ENCODE measurements at regions not wholly inside any gene's neighbourhood (a gene's known extent, or its start where the extent isn't known, plus 50 kb on each side); places are given as distances from the start of the nearest gene placed in this dataset.

DNA sequence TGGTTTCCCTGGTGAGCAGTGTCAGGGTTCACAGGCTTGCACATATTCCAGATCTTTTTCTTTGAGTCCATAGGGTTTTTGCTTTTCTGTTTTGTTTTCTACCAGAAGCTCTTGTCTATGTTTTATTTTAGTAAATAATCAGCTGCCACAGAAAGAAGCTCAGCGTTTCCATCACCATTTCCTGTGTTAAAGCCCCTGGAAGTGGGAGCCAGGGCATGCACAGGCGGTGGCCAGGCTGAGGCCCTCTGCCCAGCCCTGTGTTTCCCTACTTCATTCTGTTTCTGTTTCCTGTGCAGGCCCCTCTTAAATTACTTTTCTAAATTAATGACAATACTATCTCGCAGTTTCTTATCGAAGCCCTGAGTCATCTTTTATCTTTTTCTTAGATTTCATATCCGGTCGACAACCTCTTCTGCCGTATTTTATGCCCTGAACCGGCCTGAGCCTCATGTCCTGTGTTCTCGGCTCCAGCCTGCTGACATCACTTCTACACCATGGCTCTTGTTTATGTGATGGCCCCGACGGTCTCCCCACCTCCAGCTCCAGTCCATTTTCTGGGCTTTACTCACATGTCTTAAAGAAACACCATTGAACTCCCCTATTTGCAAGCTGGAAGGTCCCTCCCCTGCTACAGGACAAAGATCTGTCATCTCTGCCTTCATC is 442.2 kb downstream of the TCERG1L start:
- H3K4me3 ChIP-seq (ENCODE audit: low read depth, low read length), result no peak overlapping the region
- TF ChIP-seq, protein P1, sequence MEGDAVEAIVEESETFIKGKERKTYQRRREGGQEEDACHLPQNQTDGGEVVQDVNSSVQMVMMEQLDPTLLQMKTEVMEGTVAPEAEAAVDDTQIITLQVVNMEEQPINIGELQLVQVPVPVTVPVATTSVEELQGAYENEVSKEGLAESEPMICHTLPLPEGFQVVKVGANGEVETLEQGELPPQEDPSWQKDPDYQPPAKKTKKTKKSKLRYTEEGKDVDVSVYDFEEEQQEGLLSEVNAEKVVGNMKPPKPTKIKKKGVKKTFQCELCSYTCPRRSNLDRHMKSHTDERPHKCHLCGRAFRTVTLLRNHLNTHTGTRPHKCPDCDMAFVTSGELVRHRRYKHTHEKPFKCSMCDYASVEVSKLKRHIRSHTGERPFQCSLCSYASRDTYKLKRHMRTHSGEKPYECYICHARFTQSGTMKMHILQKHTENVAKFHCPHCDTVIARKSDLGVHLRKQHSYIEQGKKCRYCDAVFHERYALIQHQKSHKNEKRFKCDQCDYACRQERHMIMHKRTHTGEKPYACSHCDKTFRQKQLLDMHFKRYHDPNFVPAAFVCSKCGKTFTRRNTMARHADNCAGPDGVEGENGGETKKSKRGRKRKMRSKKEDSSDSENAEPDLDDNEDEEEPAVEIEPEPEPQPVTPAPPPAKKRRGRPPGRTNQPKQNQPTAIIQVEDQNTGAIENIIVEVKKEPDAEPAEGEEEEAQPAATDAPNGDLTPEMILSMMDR (IDR thresholded peaks at IDR 0.05; ENCODE audit: insufficient read depth, low read depth, low read length), result no peak
- CTCF ChIA-PET, result no interaction called here
- DNase-seq (ENCODE audit: low read depth), result no peak
- POLR2A ChIA-PET, result no interaction called here
- H3K36me3 ChIP-seq (ENCODE audit: control insufficient read depth, insufficient read depth, low read length), result no peaks in the 10 kb centered on the region
- H3K27me3 ChIP-seq (ENCODE audit: control insufficient read depth, insufficient read depth, low read length), result no peaks in the 10 kb centered on the region

DNA sequence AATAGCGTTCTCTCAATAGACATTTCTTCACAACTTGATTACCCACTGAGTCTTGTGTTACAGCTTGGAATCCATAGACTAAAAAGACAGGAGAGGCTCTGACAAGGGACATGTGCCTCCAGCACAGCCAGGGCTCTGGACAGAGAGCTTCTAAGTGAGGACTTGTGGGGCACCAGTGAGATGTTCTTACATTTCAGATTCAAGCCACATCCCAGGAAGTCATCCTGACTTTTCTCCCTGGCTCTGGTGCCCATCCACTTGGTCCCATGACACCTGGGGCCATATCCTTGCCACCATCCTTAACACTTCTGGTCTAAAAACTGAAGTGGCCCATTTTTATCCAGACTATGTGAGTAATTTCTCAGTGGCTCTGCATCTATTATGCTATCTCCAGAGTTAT is 440.1 kb downstream of the TCERG1L start:
- POLR2A ChIA-PET, result no interaction called here
- CTCF ChIA-PET, result no interaction called here
- no peak overlapping the region for H3K4me3 ChIP-seq (ENCODE audit: low read depth, low read length)

DNA sequence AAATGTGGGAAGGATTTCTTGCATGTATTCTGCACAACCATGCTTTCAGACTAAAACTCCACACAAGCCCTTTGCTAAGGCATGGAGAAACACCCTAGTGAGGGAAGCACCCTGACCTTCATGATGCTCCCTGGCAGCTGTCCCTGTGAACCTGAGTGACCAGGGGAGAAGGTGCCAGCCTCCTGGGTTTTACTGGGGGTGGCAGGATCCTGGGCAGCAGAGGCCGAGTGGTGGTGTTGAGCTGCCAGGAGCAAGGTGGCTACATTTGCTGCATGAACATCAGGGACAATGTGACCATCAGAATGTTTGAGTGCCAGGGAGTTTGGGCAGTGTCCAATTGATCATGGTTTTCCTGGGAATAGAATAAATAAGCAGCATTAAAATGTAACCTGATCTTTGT is 437.9 kb downstream of the TCERG1L start:
- Histone ChIP-seq H3K4me3 (ENCODE audit: low read depth, low read length) (no peak overlapping the region), H3K36me3 (ENCODE audit: control insufficient read depth, insufficient read depth, low read length) (no peaks in the 10 kb centered on the region), H3K27me3 (ENCODE audit: control insufficient read depth, insufficient read depth, low read length) (no peaks in the 10 kb centered on the region)
- ChIA-PET POLR2A (no interaction called here), CTCF (no interaction called here)
- DNase-seq (ENCODE audit: low read depth), result no peak
- TF ChIP-seq, protein P1 (IDR thresholded peaks at IDR 0.05; ENCODE audit: insufficient read depth, low read depth, low read length), result no peak

More for the DNA sequence above, 440.1 kb downstream of the TCERG1L start:
- no peaks in the 10 kb centered on the region for H3K27me3 ChIP-seq (ENCODE audit: control insufficient read depth, insufficient read depth, low read length)
- TF ChIP-seq, protein P1 (IDR thresholded peaks at IDR 0.05; ENCODE audit: insufficient read depth, low read depth, low read length), result no peak
- no peaks in the 10 kb centered on the region for H3K36me3 ChIP-seq (ENCODE audit: control insufficient read depth, insufficient read depth, low read length)
- no peak for DNase-seq (ENCODE audit: low read depth)

DNA sequence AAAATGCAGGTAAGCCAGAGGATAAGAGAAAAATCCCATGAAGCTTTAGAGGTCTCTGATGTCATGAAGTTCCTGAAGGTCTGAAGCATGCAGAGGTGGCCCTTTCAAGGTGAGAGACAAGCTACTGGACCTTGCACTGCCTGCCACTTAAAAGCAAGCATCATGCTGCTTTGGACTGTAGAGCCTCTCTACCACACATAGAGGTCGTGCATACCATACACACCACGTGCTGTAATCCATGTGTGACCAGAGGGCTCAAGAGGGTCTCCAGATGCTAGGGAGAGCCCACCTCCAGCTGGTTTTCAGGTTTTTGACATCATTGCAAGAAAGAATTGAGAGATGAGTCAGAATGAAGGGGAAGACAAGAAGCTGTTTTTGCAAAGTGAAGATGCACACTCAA is 436.4 kb downstream of the TCERG1L start:
- H3K27me3 ChIP-seq (ENCODE audit: control insufficient read depth, insufficient read depth, low read length), result no peaks in the 10 kb centered on the region
- H3K36me3 ChIP-seq (ENCODE audit: control insufficient read depth, insufficient read depth, low read length), result no peaks in the 10 kb centered on the region
- no peak overlapping the region for H3K4me3 ChIP-seq (ENCODE audit: low read depth, low read length)
- DNase-seq (ENCODE audit: low read depth), result no peak
- ChIA-PET CTCF (no interaction called here), POLR2A (no interaction called here)
- TF ChIP-seq, protein P1 (IDR thresholded peaks at IDR 0.05; ENCODE audit: insufficient read depth, low read depth, low read length), result no peak

DNA sequence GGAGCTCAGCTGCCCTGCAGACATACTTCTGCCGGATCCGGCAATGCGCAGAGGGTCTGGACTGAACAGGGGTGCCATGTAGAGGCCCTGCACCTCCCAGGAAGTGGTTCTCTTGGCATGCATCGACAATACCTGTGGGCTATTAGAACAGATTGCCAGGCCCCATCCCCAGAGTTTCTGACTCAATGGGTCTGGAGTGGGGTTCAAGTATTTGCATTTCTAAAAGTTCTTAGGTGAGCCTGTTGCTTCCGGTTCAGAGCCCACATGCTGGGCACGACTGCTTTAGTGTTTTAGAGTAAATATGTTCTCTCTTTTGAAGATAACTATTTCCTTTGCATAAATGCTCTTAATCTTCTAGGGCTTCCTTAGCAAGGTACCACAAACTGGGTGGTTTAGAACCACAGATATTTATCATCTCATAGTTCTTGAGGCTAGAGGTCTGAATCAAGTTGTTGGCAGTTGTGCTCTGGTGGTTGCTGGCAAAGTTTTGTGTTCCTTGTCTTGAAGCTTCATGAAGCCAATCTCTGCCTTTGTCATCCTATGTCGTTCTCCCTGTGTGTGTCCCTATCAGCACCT is 435.5 kb downstream of the TCERG1L start:
- no peaks in the 10 kb centered on the region for H3K36me3 ChIP-seq (ENCODE audit: control insufficient read depth, insufficient read depth, low read length)
- ChIA-PET CTCF (no interaction called here), POLR2A (no interaction called here)
- TF ChIP-seq, protein P1 (IDR thresholded peaks at IDR 0.05; ENCODE audit: insufficient read depth, low read depth, low read length), result no peak
- H3K4me3 ChIP-seq (ENCODE audit: low read depth, low read length), result no peak overlapping the region
- no peaks in the 10 kb centered on the region for H3K27me3 ChIP-seq (ENCODE audit: control insufficient read depth, insufficient read depth, low read length)
- DNase-seq (ENCODE audit: low read depth), result no peak

Data from BJ (cell line).